GM12892 (cell line): ENCODE measurements at regions not wholly inside any gene's neighbourhood (a gene's known extent, or its start where the extent isn't known, plus 50 kb on each side); places are given as distances from the start of the nearest gene placed in this dataset.

Experiments
- POLR2A ChIP-seq: IDR thresholded peaks from 2 replicates; pipeline ENCODE4 v1.6.1; 2011; ENCODE audit warnings: low read depth, low read length, control low read depth
- POLR2AphosphoS5 ChIP-seq: IDR thresholded peaks from 2 replicates; pipeline ENCODE4 v1.6.1; 2011; ENCODE audit warnings: low read depth, low read length, control low read depth
- TAF1 ChIP-seq: IDR thresholded peaks from 2 replicates; pipeline ENCODE4 v1.6.1; 2011; ENCODE audit warnings: low read depth, mild to moderate bottlenecking, control low read depth, low read length, borderline replicate concordance

DNA sequence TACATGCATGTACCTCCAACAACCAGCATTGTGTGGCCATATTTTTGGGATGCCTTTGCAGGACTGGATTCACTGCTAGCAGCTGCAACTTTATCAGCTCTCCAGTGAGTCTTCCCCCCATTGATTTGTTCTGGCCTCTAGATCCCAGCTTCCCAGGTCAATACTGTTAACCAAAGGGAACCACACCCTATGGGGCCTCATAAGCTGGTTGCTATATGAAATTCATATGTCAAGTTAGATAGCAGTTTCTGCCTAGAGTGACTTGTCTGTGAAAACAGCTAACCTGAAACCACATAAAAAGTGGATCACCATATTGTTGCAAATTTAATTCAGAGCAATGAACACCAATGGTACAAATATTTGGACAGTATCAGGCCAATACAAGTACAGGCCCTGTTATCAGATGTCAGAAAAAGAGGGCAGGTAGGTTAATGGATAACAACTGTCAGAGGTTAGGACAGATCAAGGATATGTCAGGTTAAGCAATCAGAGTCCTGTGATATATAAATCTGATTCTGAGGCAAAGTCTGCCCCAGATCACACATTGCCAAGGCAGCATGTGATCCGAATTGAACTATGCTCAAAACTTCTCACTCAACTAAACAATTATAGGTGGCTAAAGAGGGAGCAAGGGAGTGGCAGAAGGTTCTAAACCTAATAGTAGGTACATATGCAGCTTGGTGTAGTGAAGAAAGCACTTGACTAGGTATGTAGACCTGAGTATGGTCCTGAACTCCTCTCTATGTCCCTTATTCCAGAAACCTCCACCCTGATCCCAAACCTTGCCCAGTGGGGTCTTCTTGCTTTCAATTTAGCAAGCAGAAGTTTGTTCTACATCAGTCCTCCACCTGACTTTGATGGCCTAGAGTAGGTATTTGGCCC lies 94.7 kb upstream of the FOXN2 start:
- TF ChIP-seq POLR2A = no peak
- no peak for TF ChIP-seq POLR2AphosphoS5
- TF ChIP-seq TAF1 = no peak
